GM23338 (cell line): ENCODE measurements at regions not wholly inside any gene's neighbourhood (a gene's known extent, or its start where the extent isn't known, plus 50 kb on each side); places are given as distances from the start of the nearest gene placed in this dataset.

Experiments
- ATAC-seq: fragments of 200-7000 bp; cut with Tn5 transposase; 3 replicates; pipeline ENCODE4 v1.9.1; 2020
- DNase-seq: peaks from one replicate; pipeline ENCODE4 v3.0.0-alpha.2; 2015; ENCODE audit warnings: low spot score
- H2AFZ ChIP-seq: fragments of 200-600 bp; sonication (generic); 2 replicates; pipeline ENCODE4 v1.8.0; 2016; ENCODE audit warnings: antibody characterized with exemption, mild to moderate bottlenecking, moderate library complexity
- H3F3A ChIP-seq: fragments of 200-600 bp; sonication (generic); replicated peaks from 2 replicates; pipeline ENCODE4 v1.8.0; 2017; ENCODE audit warnings: antibody characterized with exemption, mixed run types, low read depth
- H3K27ac ChIP-seq: fragments of 200-600 bp; sonication (generic); 2 replicates; pipeline ENCODE4 v1.6.1; 2016; ENCODE audit warnings: low read depth
- H3K27me3 ChIP-seq: fragments of 200-600 bp; sonication (generic); 2 replicates; pipeline ENCODE4 v1.8.0; 2016; ENCODE audit warnings: mild to moderate bottlenecking, mixed run types, moderate library complexity; ENCODE audit not compliant: insufficient read depth
- H3K36me3 ChIP-seq: fragments of 200-600 bp; sonication (generic); 2 replicates; pipeline ENCODE4 v1.8.0; 2016; ENCODE audit warnings: mild to moderate bottlenecking; ENCODE audit not compliant: insufficient read depth
- H3K4me1 ChIP-seq: fragments of 200-600 bp; sonication (generic); 2 replicates; pipeline ENCODE4 v1.8.0; 2016; ENCODE audit warnings: mild to moderate bottlenecking, moderate library complexity; ENCODE audit not compliant: insufficient read depth
- H3K4me2 ChIP-seq: fragments of 200-600 bp; sonication (generic); 2 replicates; pipeline ENCODE4 v1.7.1; 2017; ENCODE audit warnings: mixed run types
- H3K4me3 ChIP-seq: fragments of 200-600 bp; sonication (generic); 2 replicates; pipeline ENCODE4 v1.6.1; 2016; ENCODE audit warnings: mixed run types
- H3K79me2 ChIP-seq: fragments of 200-600 bp; sonication (generic); replicated peaks from 2 replicates; pipeline ENCODE4 v1.8.0; 2017; ENCODE audit warnings: mild to moderate bottlenecking; ENCODE audit not compliant: insufficient read depth
- H3K9me2 ChIP-seq: fragments of 200-600 bp; sonication (generic); 2 replicates; pipeline ENCODE4 v1.8.0; 2017; ENCODE audit not compliant: insufficient read depth
- H4K20me1 ChIP-seq: fragments of 200-600 bp; sonication (generic); replicated peaks from 2 replicates; pipeline ENCODE4 v1.8.0; 2017; ENCODE audit warnings: mild to moderate bottlenecking; ENCODE audit not compliant: insufficient read depth
- H3K27ac Mint-ChIP-seq: 2 replicates; pipeline ENCODE4 v1.8.0; 2020; ENCODE audit warnings: inconsistent platforms, mild to moderate bottlenecking, moderate library complexity, mixed read lengths
- H3K27me3 Mint-ChIP-seq: 3 replicates; pipeline ENCODE4 v1.8.0; 2022; ENCODE audit warnings: low read depth, mild to moderate bottlenecking, moderate library complexity, mixed read lengths, inconsistent platforms; ENCODE audit not compliant: insufficient read depth, poor library complexity
- H3K36me3 Mint-ChIP-seq: 3 replicates; pipeline ENCODE4 v1.8.0; 2021; ENCODE audit warnings: low read depth, mild to moderate bottlenecking, inconsistent platforms, moderate library complexity, mixed read lengths
- H3K4me1 Mint-ChIP-seq: 3 replicates; pipeline ENCODE4 v1.8.0; 2020; ENCODE audit warnings: mild to moderate bottlenecking, inconsistent platforms, mixed read lengths
- H3K4me3 Mint-ChIP-seq: 3 replicates; pipeline ENCODE4 v1.8.0; 2021; ENCODE audit warnings: moderate library complexity, mild to moderate bottlenecking, inconsistent platforms, mixed read lengths
- H3K9me3 Mint-ChIP-seq: 3 replicates; pipeline ENCODE4 v1.8.0; 2020; ENCODE audit warnings: moderate library complexity, mild to moderate bottlenecking, inconsistent platforms, mixed read lengths
- CREB1 ChIP-seq: fragments of 250-450 bp; sonication (Bioruptor Pico); IDR thresholded peaks from 2 replicates; pipeline ENCODE4 v1.5.0; 2020; ENCODE audit warnings: low read depth, mild to moderate bottlenecking, moderate library complexity
- JUNB ChIP-seq: IDR thresholded peaks from one replicate; pipeline ENCODE4 v1.6.1; 2016; ENCODE audit warnings: antibody characterized with exemption; ENCODE audit not compliant: unreplicated experiment
- STAT1 ChIP-seq: IDR thresholded peaks from one replicate; pipeline ENCODE4 v1.6.1; 2016; ENCODE audit warnings: antibody characterized with exemption; ENCODE audit not compliant: unreplicated experiment
- TF ChIP-seq, protein P1 (sequence below): fragments of 250-450 bp; sonication (Bioruptor Pico); IDR thresholded peaks from 2 replicates; pipeline ENCODE4 v1.5.0; 2020; ENCODE audit warnings: mild to moderate bottlenecking, moderate library complexity
- TF ChIP-seq, protein P2 (sequence below): IDR thresholded peaks from 2 replicates; pipeline ENCODE4 v1.6.1; 2016; ENCODE audit warnings: antibody characterized with exemption

DNA sequence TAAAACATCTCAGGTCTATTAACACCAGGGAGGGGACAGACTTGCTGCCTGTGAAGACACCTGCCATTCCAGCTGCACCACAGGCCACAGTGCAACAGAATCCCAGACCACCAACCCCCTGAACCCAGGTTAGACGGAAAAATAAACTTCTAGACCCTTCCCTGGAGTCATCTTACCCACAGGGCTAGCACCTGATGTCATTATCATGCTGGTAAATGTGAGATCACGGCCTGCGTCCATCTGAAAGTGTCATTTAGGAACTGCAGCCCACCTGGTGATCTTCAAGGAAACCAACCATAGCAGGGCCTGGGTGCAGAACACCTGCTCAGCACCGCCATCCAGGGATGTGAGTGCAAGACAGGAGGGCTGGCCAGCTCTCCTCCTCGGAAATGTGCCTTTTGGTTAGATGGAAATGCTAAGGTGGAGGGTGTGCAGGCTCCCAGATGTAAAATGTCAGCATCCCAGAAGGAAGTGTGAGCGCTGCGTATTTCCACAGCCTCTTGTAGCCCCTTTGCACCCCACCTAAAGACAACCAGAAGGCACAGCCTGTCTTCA lies 80.8 kb downstream of the PTGR3 start (continued):
- TF ChIP-seq, protein P1, sequence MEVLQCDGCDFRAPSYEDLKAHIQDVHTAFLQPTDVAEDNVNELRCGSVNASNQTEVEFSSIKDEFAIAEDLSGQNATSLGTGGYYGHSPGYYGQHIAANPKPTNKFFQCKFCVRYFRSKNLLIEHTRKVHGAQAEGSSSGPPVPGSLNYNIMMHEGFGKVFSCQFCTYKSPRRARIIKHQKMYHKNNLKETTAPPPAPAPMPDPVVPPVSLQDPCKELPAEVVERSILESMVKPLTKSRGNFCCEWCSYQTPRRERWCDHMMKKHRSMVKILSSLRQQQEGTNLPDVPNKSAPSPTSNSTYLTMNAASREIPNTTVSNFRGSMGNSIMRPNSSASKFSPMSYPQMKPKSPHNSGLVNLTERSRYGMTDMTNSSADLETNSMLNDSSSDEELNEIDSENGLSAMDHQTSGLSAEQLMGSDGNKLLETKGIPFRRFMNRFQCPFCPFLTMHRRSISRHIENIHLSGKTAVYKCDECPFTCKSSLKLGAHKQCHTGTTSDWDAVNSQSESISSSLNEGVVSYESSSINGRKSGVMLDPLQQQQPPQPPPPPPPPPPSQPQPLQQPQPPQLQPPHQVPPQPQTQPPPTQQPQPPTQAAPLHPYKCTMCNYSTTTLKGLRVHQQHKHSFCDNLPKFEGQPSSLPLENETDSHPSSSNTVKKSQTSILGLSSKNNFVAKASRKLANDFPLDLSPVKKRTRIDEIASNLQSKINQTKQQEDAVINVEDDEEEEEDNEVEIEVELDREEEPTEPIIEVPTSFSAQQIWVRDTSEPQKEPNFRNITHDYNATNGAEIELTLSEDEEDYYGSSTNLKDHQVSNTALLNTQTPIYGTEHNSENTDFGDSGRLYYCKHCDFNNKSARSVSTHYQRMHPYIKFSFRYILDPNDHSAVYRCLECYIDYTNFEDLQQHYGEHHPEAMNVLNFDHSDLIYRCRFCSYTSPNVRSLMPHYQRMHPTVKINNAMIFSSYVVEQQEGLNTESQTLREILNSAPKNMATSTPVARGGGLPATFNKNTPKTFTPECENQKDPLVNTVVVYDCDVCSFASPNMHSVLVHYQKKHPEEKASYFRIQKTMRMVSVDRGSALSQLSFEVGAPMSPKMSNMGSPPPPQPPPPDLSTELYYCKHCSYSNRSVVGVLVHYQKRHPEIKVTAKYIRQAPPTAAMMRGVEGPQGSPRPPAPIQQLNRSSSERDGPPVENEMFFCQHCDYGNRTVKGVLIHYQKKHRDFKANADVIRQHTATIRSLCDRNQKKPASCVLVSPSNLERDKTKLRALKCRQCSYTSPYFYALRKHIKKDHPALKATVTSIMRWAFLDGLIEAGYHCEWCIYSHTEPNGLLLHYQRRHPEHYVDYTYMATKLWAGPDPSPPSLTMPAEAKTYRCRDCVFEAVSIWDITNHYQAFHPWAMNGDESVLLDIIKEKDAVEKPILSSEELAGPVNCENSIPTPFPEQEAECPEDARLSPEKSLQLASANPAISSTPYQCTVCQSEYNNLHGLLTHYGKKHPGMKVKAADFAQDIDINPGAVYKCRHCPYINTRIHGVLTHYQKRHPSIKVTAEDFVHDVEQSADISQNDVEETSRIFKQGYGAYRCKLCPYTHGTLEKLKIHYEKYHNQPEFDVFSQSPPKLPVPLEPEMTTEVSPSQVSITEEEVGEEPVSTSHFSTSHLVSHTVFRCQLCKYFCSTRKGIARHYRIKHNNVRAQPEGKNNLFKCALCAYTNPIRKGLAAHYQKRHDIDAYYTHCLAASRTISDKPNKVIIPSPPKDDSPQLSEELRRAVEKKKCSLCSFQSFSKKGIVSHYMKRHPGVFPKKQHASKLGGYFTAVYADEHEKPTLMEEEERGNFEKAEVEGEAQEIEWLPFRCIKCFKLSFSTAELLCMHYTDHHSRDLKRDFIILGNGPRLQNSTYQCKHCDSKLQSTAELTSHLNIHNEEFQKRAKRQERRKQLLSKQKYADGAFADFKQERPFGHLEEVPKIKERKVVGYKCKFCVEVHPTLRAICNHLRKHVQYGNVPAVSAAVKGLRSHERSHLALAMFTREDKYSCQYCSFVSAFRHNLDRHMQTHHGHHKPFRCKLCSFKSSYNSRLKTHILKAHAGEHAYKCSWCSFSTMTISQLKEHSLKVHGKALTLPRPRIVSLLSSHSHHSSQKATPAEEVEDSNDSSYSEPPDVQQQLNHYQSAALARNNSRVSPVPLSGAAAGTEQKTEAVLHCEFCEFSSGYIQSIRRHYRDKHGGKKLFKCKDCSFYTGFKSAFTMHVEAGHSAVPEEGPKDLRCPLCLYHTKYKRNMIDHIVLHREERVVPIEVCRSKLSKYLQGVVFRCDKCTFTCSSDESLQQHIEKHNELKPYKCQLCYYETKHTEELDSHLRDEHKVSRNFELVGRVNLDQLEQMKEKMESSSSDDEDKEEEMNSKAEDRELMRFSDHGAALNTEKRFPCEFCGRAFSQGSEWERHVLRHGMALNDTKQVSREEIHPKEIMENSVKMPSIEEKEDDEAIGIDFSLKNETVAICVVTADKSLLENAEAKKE (CRISPR knock-in tag), result no peak

DNA sequence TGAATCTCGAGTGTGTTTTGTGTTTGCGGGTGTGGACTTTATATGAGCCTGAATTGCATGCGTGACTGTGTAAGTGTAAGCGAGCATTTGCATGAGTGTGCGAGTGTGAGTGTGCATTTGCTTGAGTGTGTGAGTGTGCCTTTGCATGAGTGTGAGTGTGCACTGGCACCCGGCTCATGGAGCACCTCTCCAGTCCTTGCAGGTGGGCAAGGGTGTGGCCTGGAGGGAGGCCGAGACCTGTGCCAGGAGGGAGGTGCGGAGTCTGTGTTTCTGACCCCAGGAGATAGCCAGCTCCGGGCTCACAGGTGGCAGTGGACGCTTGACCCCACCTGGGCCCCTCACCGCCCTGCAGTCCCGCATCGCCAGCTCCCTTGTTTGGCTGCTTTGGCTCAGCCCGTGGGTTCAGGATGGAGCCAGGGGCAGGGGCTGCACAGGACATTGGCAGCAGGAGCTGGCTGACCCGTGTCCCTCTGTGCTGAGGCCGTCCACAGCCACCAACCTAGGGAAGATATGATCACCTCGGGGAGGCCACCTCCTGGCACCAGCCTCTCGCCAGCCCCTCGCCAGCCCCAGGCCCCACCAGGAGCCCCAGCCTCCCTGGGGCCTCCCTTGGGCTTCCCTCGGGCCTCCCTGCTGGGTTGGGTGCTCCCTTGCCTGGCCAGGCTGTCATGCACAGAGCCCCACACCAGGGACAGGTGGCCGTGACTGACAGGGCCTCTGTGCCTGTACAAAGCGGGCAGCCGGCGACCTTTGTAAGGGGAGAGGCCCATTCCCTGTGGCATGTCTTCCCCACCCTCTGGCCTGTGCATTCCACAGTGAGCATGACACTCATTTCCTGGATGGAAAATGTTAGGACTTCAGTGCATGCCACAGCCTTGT lies 81.6 kb downstream of the PTGR3 start:
- H3K36me3 ChIP-seq, result no peaks in the 10 kb centered on the region
- TF ChIP-seq, protein P2, sequence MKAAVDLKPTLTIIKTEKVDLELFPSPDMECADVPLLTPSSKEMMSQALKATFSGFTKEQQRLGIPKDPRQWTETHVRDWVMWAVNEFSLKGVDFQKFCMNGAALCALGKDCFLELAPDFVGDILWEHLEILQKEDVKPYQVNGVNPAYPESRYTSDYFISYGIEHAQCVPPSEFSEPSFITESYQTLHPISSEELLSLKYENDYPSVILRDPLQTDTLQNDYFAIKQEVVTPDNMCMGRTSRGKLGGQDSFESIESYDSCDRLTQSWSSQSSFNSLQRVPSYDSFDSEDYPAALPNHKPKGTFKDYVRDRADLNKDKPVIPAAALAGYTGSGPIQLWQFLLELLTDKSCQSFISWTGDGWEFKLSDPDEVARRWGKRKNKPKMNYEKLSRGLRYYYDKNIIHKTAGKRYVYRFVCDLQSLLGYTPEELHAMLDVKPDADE, result no peak
- TF ChIP-seq STAT1, result no peak
- no peak for TF ChIP-seq CREB1 (CRISPR knock-in tag)
- TF ChIP-seq, protein P1 (CRISPR knock-in tag), result no peak
- TF ChIP-seq JUNB, result no peak
- H3K4me1 Mint-ChIP-seq, result no peaks in the 10 kb centered on the region; the same call in 2 of the 3 replicates
- H3K27me3 Mint-ChIP-seq, result peaks cover 1% of the 10 kb centered on the region
- no peaks in the 10 kb centered on the region for H4K20me1 ChIP-seq
- H3K36me3 Mint-ChIP-seq, result no peaks in the 10 kb centered on the region
- no peaks in the 10 kb centered on the region; the same call in 2 of the 3 replicates for H3K9me3 Mint-ChIP-seq
- ATAC-seq (no peak), DNase-seq (no peak)
- H3K4me2 ChIP-seq, result no peak overlapping the region
- H3F3A ChIP-seq, result no peaks in the 10 kb centered on the region
- H3K4me1 ChIP-seq, result no peaks in the 10 kb centered on the region
- no peak overlapping the region for H3K4me3 ChIP-seq
- H3K9me2 ChIP-seq, result 0 out of 2 replicates have a peak, but pooled peaks cover 5% of the 10 kb centered on the region
- no peak overlapping the region for H3K27ac Mint-ChIP-seq
- H3K79me2 ChIP-seq, result no peaks in the 10 kb centered on the region
- no peak overlapping the region for H2AFZ ChIP-seq
- no peaks in the 10 kb centered on the region for H3K27me3 ChIP-seq
- no peak overlapping the region for H3K4me3 Mint-ChIP-seq
- no peak overlapping the region for H3K27ac ChIP-seq
